LNCaP clone FGC (cell line): ENCODE measurements at regions not wholly inside any gene's neighbourhood (a gene's known extent, or its start where the extent isn't known, plus 50 kb on each side); places are given as distances from the start of the nearest gene placed in this dataset.

Experiments used
- DNase-seq: peaks from one replicate; pipeline ENCODE4 v3.0.0-alpha.2; 2011; ENCODE audit warnings: low read depth
- H3K4me3 ChIP-seq: 2 replicates; pipeline ENCODE4 v1.5.1; 2011; ENCODE audit warnings: mild to moderate bottlenecking, low read depth, low read length, control low read depth
- TF ChIP-seq, protein P1 (sequence below): IDR thresholded peaks from 2 replicates; pipeline ENCODE4 v1.5.1; 2012; ENCODE audit warnings: mild to moderate bottlenecking; ENCODE audit not compliant: control insufficient read depth, insufficient read depth; ENCODE audit errors: extremely low read depth

DNA sequence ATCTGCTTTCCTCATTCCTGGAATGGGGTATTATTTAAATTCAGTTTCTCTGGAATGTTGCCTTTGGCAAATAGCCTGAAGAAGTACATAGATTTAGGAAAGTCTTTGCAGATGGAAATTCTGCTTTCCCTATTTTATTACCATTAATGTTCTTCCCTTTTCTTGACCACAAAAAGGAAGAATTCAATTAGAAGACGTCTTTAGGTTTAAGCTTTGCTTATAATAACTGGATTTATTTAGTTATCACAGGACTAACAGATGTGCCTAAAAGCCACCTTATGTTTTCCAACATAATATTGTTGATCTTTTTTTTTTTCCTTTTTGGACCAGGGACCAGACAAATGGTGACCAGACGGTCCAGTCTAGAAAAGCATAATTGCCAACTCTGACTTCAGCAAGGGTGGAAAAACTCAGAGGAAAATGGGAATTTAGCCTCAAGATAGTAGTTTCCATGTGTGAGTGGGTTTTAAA lies 210.1 kb upstream of the SPRY2 start:
- H3K4me3 ChIP-seq: no peak overlapping the region
- DNase-seq: no peak
- TF ChIP-seq, protein P1, sequence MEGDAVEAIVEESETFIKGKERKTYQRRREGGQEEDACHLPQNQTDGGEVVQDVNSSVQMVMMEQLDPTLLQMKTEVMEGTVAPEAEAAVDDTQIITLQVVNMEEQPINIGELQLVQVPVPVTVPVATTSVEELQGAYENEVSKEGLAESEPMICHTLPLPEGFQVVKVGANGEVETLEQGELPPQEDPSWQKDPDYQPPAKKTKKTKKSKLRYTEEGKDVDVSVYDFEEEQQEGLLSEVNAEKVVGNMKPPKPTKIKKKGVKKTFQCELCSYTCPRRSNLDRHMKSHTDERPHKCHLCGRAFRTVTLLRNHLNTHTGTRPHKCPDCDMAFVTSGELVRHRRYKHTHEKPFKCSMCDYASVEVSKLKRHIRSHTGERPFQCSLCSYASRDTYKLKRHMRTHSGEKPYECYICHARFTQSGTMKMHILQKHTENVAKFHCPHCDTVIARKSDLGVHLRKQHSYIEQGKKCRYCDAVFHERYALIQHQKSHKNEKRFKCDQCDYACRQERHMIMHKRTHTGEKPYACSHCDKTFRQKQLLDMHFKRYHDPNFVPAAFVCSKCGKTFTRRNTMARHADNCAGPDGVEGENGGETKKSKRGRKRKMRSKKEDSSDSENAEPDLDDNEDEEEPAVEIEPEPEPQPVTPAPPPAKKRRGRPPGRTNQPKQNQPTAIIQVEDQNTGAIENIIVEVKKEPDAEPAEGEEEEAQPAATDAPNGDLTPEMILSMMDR: no peak

DNA sequence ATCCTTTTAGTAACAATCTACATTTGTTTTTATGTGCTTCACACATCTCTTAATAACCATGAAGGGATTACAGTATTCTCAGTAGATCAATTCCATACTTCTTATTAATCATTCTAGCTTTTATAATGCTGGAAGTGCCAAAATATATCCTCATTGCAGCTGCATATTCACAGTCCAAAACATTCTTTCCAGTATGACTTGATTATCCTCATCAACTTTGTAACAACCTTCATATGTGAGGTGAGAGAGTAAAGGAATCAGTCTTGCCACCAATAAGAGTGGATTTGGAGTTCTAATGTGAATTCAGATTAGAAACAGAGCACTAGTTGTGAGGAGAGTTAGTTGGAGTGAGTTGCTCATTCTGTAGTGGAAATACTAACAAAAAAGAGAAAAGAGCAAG lies 208.0 kb upstream of the SPRY2 start:
- TF ChIP-seq, protein P1: no peak
- DNase-seq: no peak
- no peak overlapping the region for H3K4me3 ChIP-seq

DNA sequence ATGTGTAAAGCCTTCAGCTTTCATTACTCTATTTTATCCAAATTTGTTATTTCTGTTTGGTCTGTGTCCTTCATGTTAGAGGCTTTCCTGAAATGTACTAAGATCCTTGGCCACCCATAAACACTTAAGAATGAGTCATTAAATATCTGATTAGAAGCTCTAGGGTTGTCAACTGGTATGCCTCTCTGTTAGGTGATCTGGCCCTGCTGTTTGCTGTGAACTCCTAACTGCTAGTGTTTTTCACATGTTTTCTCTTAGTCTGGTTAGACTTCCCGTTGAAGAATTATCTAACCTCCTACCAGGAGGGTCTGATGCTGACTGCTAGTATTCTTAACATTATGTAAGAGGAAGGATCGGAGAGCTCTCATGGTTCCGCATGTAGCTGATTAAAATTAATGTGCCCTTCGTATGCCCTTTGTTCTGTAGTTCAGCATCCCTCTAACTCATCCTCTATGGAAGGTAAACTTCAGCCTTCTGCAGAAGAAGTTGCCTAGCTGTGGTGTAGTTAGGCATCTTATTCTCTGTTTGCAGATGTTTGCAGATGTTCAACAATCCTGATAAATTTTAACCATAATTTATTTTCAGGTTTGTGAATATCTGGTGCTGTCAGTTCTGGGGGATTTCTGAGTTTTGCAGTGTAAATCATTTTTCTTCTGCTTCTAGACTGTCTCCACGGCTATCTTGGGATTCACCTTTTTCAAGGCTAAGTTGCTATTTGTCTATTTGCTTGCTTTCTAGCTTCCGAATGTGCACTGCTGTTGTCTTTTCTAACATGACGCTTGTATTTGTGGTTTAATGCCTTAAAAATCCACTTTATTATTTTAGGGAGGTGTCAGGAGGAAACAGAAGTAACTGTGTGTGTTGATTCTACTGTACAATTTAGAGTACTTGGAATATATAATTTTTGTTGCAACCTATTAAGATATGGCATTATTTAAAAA lies 207.2 kb upstream of the SPRY2 start:
- TF ChIP-seq, protein P1: no peak
- DNase-seq: no peak
- H3K4me3 ChIP-seq: no peak overlapping the region

DNA sequence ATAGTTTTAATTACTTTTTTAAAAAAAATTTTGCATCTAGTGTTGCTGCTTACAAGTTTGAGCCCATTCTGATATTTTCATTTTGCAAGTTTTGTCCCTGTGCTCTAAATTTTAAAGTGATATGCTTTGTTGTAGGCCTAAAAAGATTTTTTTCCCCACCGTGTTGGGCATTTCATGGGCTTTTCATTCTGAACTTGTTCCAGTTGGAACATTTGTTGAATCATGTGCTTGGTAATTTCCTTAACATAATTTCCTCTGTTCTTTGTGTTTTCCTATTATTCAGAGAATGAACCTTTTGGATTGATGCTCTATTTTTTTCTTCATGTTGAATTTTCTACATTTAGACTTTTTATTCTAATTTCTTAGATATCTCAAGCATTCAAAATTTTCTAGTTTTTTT lies 206.4 kb upstream of the SPRY2 start:
- no peak for DNase-seq
- TF ChIP-seq, protein P1: no peak
- H3K4me3 ChIP-seq: no peak overlapping the region

DNA sequence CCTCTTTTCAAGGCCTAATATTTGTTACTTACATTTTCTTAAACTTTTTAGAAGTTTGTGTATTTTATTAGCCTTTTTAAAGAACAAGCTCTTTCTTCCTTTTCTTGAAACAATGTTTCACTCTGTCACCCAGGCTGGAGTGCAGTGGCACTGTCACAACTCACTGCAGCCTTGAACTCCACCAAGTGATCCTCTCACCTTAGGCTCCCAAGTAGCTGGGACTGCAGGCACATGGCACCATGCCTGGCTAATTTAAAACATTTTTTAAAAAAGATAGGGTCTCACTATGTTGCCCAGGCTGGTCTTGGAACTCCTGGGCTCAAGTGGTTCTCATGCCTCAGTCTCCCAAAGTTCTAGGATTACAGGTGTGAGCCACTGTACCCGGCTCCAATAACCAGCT lies 192.2 kb upstream of the SPRY2 start:
- no peak for DNase-seq
- TF ChIP-seq, protein P1: no peak
- H3K4me3 ChIP-seq: no peak overlapping the region

DNA sequence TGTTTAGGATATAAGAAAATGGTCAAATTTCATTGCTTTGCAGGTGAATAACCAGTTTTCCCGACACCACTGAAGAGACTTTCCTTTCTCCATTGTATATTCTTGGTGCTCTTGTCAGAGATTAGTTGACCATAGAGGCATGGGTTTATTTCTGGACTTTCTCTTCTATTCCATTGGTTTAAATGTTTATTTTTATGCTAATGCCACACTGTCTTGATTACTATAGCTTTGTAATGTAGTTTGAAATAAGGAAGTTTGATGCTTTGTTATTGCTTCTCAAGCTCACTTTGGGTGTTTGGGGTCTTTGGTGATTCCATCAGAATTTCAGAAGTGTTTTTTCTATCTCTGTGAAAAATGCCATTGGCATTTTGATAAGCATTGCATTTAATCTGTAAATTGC lies 190.0 kb upstream of the SPRY2 start:
- no peak for DNase-seq
- H3K4me3 ChIP-seq: no peak overlapping the region
- TF ChIP-seq, protein P1: no peak
